Caki2 (cell line): ENCODE measurements at regions not wholly inside any gene's neighbourhood (a gene's known extent, or its start where the extent isn't known, plus 50 kb on each side); places are given as distances from the start of the nearest gene placed in this dataset.
"Not testable (repeated sequence)": the region's sequence is repeated elsewhere in the genome, so short reads cannot be mapped to it uniquely, and the experiment has no call there.

Experiments
- DNase-seq: peaks from one replicate; pipeline ENCODE4 v3.0.0-alpha.2; 2015; ENCODE audit warnings: low read depth
- in situ Hi-C: cut with HindIII; loops from 2 replicates; pipeline ENCODE4 v1.10.0; 2016; ENCODE audit warnings: low sequenced_read_pairs, low pct_unique_long_range_greater_than_20kb, mixed read lengths

GRCh38 chr4:43089730-43090129 lies 197.2 kb downstream of the GRXCR1 start:
- no peak for DNase-seq
- in situ Hi-C loops: no loop called here

GRCh38 chr4:43103048-43103447 lies 210.5 kb downstream of the GRXCR1 start:
- in situ Hi-C loops: no loop called here
- no peak for DNase-seq

DNA sequence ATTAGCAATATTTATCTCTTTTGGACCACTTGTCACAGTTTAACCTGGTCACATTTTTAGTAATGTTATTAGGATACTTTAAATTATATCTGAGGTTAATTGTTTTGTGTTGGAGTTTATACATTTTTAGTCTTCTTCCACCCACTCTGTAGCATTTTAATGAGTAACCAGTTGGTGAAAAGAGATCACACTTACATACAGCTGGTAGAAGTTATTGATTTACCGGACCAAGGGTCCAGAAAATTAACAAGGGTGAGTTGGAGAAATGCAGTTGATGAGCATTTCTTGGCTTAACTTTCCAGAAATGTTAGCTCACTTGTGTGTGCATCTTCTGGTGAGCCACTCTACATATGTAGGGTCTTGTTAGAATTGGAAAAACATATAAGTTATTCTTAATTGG lies 219.6 kb downstream of the GRXCR1 start:
- in situ Hi-C loops: no loop called here
- DNase-seq: no peak

DNA sequence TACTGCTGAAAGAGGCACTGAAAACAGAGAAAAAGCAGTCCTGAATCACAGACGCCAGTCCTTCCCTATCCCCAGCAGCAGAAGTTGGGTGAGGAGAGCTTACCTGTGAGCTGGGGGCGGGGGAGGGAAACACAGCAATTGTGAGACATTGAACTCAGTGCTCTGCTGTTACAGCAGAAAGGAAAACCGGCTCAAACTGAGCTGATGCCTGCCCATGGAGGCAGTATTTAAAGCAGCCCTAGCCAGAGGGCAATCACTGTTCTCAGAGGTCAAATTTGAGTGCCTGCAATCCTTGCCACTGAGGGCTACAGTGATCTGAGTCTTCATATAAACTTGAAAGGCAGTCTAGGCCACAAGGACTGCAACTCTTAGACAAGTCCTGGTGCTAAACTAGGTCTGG lies 220.7 kb downstream of the GRXCR1 start:
- in situ Hi-C loops: no loop called here
- DNase-seq: no peak

DNA sequence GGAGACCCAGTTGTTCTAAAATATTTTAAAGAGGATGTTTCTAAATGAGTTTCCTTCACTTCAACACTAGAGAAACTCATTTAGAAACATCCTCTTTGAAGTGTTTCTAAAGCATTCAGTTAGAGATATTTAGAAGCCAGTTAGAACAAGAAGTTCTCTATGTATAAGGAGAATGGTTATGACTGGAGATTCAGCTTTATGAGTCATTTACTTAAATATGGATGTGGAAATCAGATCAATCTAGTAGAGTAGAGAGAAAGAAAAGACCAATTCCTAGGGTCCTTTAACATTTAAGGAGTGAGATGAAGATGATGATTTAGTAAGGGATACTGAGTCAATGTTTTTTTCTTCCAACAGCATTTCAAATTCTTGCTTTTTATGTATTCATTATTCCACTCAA lies 234.1 kb downstream of the GRXCR1 start:
- DNase-seq: no peak
- in situ Hi-C loops: no loop called here

DNA sequence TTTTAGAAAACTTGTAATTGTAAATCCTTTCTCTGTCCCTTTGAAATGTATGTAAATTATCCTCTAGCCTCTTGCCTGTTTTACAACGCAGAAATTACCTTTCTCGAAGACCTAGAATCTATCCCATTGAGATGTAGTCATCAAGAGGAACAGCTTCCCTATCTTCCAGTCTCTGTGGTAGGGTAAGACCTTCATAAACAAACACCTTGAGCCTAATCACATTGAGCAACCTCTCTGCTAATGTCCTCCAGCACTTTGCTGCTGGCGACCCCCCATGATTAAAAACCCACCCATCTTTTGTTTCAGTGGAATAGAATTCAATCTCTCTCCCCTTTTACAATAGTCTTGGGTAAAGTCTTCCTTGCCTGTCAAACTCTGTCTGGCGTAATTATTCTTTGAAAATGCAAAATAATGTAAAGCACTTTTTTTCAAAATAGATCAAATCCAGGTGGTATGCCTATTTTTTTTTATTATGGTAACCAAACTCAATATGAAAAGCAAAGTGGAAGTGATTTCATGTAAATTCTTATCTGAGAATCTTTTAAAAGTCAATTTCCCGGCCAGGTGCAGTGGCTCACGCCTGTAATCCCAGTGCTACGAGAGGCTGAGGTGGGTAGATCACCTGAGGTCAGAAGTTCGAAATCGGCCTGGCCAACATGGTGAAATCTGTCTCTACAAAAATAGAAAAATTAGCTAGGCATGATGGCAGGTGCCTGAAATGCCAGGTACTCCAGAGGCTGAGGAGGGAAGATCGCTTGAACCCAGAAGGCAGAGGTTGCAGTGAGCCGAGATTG lies 237.9 kb downstream of the GRXCR1 start:
- DNase-seq: no peak
- in situ Hi-C loops: no loop called here

GRCh38 chr4:43132010-43132582 lies 239.6 kb downstream of the GRXCR1 start:
- in situ Hi-C loops: no loop called here
- peak; percentile 19 for DNase-seq

DNA sequence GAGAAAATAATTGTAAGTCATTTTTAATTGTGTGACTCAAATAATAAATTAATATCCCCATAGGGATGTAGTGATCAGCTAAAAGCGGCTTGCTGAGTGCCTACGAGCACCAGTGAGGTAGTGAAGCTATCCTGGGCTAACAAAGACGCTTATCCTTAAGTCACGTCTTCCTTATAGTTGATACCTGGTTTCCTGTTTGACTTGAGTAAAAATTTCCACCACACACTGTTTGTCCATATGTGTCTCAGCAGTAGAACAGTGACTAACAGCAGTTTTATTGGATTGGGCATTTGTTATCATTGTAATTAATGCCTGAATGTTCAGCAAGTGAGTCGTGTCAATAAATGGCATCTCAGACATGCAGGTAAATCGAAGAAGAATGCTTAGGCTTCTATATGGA lies 241.1 kb downstream of the GRXCR1 start:
- no peak for DNase-seq
- in situ Hi-C loops: no loop called here

- in situ Hi-C loops: no loop called here
- DNase-seq: no peak
Observed at GRCh38 chr4:43136752-43137151, 244.2 kb downstream of the GRXCR1 start.

- in situ Hi-C loops: no loop called here
- no peak for DNase-seq
Observed at GRCh38 chr4:43146198-43146597, 253.7 kb downstream of the GRXCR1 start.

DNA sequence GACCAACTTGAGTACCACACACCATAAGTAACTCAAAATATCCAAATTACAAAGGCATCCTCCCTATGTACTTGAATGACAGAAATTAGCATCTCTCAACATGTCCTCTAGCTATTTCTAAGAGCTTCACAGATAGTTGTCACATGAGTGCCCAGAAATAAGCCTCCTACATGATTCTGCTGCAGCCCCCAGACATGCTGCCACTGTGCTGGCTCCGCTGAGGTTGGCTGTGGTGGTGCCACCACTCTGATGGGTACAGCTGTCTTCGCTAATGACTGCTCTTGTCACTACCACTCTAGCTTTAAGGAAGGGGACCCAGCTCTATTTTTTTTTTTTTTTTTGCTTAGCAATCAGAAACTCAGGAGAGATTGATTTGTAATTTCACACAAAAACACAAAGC lies 256.0 kb downstream of the GRXCR1 start:
- in situ Hi-C loops: no loop called here

DNA sequence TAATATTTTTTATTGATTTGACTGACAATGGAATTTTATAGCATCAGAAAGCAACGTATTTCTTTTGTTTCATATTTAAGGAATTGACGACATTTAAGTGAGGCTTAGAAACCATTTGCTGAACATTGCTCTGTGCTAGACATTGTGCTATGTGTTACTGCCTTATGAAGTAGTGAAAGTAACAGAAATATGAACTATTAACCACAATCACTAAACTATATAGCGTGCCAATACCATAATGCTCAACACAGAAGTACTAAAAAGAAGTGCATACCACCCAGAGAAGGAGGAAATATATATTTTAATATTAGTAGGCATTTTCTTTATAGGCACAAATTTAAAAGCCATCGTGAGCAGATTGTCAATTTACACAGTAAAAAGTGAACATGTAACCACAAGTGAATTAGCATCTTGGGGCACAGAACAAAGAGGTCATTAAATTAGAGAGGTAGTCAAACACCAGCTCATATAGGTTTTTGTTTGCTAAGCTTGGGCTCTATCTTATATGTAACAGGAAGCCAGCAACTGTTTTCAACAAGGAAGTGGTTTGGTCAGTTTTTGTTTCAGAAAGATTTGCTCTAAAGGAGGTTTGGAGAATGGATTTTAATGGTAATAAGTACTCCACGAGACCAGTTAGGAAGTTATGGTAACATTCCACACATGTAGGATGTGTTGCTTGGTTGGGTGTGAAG lies 270.7 kb downstream of the GRXCR1 start:
- DNase-seq: no peak
- in situ Hi-C loops: no loop called here

More for the DNA sequence above, 256.0 kb downstream of the GRXCR1 start:
- no peak for DNase-seq

DNA sequence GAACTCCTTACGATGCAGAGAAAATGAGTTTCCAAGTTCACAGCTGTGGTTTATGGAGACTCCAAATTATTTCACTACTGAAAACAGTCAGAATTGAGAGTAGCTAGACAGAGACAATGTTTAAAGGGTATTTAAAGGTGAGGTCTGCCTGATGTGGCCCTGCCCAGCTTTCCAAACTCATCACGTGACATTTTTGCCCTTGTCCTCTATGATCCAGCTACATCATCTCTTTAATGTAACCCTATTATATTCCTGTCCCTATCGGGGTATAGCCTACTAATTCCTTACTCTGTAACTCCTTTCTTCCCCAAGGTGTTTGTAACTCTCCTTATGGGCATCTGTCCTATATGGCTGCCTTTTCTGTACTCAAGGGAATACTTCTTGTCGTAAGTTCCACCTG lies 297.2 kb downstream of the GRXCR1 start:
- in situ Hi-C loops: no loop called here
- no peak for DNase-seq

DNA sequence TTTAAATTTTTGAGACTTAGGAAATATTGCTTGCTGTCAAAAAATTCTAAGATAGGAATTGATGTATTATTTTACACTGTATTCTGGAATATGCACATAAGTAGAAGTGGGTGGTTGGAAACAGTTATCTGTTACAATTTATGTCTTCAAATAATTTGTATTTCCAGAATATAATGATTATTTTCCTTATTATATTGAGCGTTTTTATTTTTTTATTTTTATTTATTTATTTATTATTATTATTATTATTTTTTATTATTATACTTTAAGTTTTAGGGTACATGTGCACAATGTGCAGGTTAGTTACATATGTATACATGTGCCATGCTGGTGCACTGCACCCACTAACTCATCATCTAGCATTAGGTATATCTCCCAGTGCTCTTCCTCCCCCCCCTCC lies 320.1 kb downstream of the GRXCR1 start:
- in situ Hi-C loops, DNase-seq: not testable (repeated sequence)

GRCh38 chr4:43223820-43224219 lies 331.3 kb downstream of the GRXCR1 start:
- DNase-seq: no peak
- in situ Hi-C loops: no loop called here

- in situ Hi-C loops: no loop called here
- DNase-seq: no peak
Observed at GRCh38 chr4:43224559-43224958, 332.0 kb downstream of the GRXCR1 start.

DNA sequence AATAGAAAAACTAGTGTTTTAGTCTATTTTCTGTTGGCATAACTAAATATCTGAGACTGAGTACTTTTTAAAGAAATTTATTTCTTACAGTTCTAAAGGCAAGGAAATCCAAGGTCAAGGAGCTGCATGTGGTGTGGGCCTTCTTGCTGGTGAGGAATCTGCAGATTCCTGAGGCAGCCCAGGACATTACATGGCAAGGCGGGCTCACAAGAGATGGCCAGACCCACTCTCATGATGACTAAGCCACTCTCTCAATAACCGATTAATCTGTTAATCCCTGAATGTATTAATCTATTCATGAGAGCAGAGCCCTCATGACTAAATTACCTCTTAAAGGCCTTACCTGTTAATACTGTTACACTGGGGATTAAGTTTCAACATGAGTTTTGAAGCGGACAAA lies 340.8 kb downstream of the GRXCR1 start:
- DNase-seq: no peak
- in situ Hi-C loops: no loop called here

GRCh38 chr4:43234626-43235415 lies 342.3 kb downstream of the GRXCR1 start:
- in situ Hi-C loops: no loop called here
- DNase-seq: no peak

DNA sequence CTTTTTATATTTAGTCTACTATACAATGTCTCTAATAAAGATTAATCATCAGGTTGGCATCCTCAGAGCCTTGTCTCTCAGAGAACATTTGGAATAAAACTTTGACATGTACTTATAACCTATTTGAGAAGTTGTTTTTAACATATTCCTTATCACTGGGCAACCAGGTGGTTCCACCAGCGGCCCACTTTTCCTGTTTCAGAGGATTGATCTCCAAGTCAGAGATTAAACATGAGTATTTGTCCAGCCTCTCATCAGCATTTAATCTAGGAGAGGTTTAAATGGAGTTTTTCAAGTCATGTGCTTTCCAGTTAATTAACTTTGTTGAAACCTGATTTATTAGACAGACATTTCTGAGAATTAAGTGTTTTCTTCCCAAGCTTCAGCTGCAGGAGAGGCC lies 345.5 kb downstream of the GRXCR1 start:
- in situ Hi-C loops: no loop called here
- DNase-seq: no peak
